ENCODE measurements at regions not wholly inside any gene's neighbourhood (a gene's known extent, or its start where the extent isn't known, plus 50 kb on each side); places are given as distances from the start of the nearest gene placed in this dataset.

DNA sequence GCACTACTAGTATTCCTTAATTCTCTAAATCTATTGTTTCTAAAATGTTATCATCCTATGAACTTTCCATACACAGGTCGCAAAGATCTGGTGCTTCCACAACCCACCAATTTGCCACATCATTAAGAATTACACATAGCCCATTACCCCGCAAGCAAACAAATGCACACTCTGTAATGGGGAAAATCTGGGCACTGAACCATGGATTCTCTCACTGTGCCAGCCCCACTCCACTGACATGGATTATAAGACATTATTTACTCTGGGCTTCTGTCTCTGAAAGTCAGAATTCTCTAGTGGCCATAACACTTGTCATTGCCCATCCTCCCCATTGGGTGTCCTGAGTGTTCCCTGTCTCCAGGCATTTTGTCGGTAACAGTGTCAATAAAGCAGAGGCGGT is 537.1 kb downstream of the EPHA4 start:
- H3K9me3 ChIP-seq = no peaks in the 10 kb centered on the region
- no peaks in the 10 kb centered on the region for H3K27me3 ChIP-seq
- H3K27ac ChIP-seq = no peak overlapping the region
- no peaks in the 10 kb centered on the region for H3K4me1 ChIP-seq
- H3K4me3 ChIP-seq = no peak overlapping the region
- DNase-seq (no peak), ATAC-seq (no peak)
- no peaks in the 10 kb centered on the region for H3K36me3 ChIP-seq
- TF ChIP-seq, protein P1, sequence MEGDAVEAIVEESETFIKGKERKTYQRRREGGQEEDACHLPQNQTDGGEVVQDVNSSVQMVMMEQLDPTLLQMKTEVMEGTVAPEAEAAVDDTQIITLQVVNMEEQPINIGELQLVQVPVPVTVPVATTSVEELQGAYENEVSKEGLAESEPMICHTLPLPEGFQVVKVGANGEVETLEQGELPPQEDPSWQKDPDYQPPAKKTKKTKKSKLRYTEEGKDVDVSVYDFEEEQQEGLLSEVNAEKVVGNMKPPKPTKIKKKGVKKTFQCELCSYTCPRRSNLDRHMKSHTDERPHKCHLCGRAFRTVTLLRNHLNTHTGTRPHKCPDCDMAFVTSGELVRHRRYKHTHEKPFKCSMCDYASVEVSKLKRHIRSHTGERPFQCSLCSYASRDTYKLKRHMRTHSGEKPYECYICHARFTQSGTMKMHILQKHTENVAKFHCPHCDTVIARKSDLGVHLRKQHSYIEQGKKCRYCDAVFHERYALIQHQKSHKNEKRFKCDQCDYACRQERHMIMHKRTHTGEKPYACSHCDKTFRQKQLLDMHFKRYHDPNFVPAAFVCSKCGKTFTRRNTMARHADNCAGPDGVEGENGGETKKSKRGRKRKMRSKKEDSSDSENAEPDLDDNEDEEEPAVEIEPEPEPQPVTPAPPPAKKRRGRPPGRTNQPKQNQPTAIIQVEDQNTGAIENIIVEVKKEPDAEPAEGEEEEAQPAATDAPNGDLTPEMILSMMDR (IDR thresholded peaks at IDR 0.05) = no peak
- intact Hi-C loops (cut with DNase I) = no loop called here

DNA sequence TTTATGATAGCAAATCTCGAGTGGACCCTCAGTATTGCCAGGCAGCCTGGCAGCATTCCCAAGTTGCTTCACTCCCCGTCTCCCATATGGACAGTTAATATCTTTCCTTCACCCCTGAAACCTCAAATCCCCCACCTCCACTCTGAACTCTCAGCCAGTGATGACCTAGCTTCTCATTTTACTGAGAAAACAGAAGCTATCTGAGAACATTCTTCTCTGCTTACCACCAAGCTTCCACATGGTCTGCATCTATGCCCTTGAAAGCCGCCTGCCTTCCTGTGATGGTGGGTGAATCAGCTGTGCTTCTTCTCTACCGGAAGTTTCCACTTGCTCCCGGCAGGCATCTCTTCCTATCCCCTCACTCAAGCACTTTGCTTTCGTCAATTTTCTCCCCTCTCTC is 529.2 kb downstream of the EPHA4 start:
- DNase-seq (no peak), ATAC-seq (no peak)
- Histone ChIP-seq H3K27ac (no peak overlapping the region), H3K9me3 (no peaks in the 10 kb centered on the region), H3K4me1 (no peaks in the 10 kb centered on the region), H3K4me3 (no peak overlapping the region), H3K36me3 (no peaks in the 10 kb centered on the region), H3K27me3 (no peaks in the 10 kb centered on the region)
- intact Hi-C loops (cut with DNase I) = no loop called here
- TF ChIP-seq, protein P1 (IDR thresholded peaks at IDR 0.05) = no peak

DNA sequence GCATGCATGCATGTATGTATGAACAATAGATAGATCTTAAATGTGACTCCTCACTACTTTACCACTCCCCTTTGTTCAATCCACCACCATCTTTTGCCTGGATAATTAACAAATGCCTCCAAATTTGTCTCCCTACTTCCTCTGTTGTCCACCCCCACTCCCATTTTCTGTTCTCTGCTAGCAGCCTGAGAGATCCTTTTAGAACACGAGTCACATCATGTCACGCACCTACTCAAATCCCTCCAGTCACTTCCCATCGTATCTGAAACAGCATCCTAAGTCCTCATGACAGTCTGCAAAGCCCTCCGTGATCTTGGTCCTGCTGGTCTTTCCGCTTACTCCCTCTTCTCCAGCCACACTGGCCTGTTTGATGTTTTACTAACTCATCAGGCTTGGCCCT is 527.3 kb downstream of the EPHA4 start:
- DNase-seq = no peak
- no peak for ATAC-seq
- no peaks in the 10 kb centered on the region for H3K9me3 ChIP-seq
- no peaks in the 10 kb centered on the region for H3K4me1 ChIP-seq
- no peak overlapping the region for H3K27ac ChIP-seq
- H3K4me3 ChIP-seq = no peak overlapping the region
- intact Hi-C loops (cut with DNase I) = no loop called here
- no peaks in the 10 kb centered on the region for H3K27me3 ChIP-seq
- no peaks in the 10 kb centered on the region for H3K36me3 ChIP-seq
- TF ChIP-seq, protein P1 (IDR thresholded peaks at IDR 0.05) = no peak

DNA sequence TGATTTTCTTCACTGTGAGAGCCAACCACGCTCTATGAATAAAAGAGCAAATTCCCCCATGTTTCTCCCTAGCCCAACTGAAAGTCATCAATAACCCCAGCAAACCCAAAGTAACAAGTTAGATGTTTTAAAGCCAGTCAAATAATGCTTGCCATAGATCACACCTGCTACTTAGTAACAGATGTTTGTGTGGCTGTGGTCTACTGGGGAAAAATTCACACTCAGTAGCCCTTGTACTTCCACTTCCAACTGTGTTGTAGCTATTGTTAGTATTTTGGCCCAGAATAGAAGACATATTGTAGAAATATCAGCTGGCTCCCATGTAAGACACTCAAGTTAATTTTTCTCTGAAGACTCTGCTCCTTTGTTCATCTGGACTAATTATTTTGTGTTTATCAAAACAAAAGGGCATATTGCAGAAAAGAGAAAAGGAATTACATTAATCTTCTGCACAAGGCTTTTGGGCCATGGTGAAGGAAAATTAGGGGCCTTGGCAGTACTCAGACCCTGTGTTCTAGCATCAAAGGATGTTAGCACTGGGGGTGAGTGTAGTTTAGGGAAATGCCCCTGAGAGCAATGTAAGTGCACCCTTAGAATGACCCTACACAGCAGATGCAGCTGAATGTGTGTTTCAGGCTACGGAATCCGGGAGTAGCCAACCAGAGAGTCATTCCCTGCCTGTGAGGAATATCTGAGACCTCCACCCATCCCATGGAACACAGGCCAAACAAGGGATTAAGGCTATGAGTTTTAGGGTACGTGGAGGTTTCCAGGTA is 521.9 kb downstream of the EPHA4 start:
- Histone ChIP-seq H3K27me3 (no peaks in the 10 kb centered on the region), H3K36me3 (no peaks in the 10 kb centered on the region), H3K4me3 (no peak overlapping the region), H3K27ac (no peak overlapping the region), H3K9me3 (no peaks in the 10 kb centered on the region), H3K4me1 (no peaks in the 10 kb centered on the region)
- ATAC-seq (no peak), DNase-seq (no peak)
- TF ChIP-seq, protein P1 (IDR thresholded peaks at IDR 0.05) = no peak
- intact Hi-C loops (cut with DNase I) = no loop called here

DNA sequence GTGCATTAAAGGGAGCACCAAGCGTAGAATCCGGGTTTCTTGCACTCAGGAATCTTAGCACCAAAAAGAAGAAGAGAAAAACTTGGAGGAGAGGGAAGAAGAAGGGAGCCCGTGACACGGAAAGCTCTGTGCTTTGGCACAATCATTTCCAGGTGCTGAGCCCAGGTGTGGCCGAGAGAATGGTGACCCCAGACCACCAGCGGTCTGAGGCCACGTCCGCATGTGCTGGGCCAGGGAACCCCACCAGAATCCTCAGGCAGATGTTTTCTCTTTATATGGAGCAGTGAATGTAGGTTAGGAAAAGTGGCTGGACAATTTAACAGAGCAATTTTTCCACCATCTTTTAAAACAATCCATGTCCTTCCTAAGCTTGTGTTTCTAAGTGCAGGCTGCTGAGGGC is 520.9 kb downstream of the EPHA4 start:
- ATAC-seq = no peak
- no peak overlapping the region for H3K4me3 ChIP-seq
- DNase-seq = no peak
- no peaks in the 10 kb centered on the region for H3K36me3 ChIP-seq
- TF ChIP-seq, protein P1 (IDR thresholded peaks at IDR 0.05) = no peak
- intact Hi-C loops (cut with DNase I) = no loop called here
- no peaks in the 10 kb centered on the region for H3K27me3 ChIP-seq
- no peak overlapping the region for H3K27ac ChIP-seq
- H3K9me3 ChIP-seq = no peaks in the 10 kb centered on the region
- H3K4me1 ChIP-seq = no peaks in the 10 kb centered on the region
